Kidney epithelial cell (primary cell): ENCODE measurements at regions not wholly inside any gene's neighbourhood (a gene's known extent, or its start where the extent isn't known, plus 50 kb on each side); places are given as distances from the start of the nearest gene placed in this dataset.

Source experiments
- DNase-seq: peaks from one replicate; pipeline ENCODE4 v3.0.0-alpha.2; 2010; ENCODE audit warnings: low read depth
- H3K27me3 ChIP-seq: 2 replicates; pipeline ENCODE4 v1.6.0; 2011; ENCODE audit warnings: low read length; ENCODE audit not compliant: control insufficient read depth, insufficient read depth
- H3K36me3 ChIP-seq: 2 replicates; pipeline ENCODE4 v1.5.1; 2011; ENCODE audit warnings: low read length; ENCODE audit not compliant: control insufficient read depth, insufficient read depth
- H3K4me3 ChIP-seq: 2 replicates; pipeline ENCODE4 v1.5.1; 2011; ENCODE audit warnings: low read depth, mild to moderate bottlenecking, control low read depth, low read length
- CTCF ChIP-seq: IDR thresholded peaks from 2 replicates; pipeline ENCODE4 v1.5.1; 2011; ENCODE audit warnings: mild to moderate bottlenecking, moderate library complexity, low read length, control low read depth, inconsistent platforms; ENCODE audit not compliant: insufficient read depth, poor library complexity, severe bottlenecking

- no peak for DNase-seq
- no peak for TF ChIP-seq CTCF
- Histone ChIP-seq H3K4me3 (no peak overlapping the region), H3K36me3 (no peaks in the 10 kb centered on the region), H3K27me3 (peaks cover 7% of the 10 kb centered on the region)
Measured at GRCh38 chr17:64785011-64785421, 122.9 kb upstream of the SMURF2 start.

- H3K4me3 ChIP-seq = no peak overlapping the region
- TF ChIP-seq CTCF = no peak
- peaks cover 12% of the 10 kb centered on the region for H3K27me3 ChIP-seq
- no peak for DNase-seq
- no peaks in the 10 kb centered on the region for H3K36me3 ChIP-seq
Measured at GRCh38 chr17:64784353-64785010, 122.4 kb upstream of the SMURF2 start.

DNA sequence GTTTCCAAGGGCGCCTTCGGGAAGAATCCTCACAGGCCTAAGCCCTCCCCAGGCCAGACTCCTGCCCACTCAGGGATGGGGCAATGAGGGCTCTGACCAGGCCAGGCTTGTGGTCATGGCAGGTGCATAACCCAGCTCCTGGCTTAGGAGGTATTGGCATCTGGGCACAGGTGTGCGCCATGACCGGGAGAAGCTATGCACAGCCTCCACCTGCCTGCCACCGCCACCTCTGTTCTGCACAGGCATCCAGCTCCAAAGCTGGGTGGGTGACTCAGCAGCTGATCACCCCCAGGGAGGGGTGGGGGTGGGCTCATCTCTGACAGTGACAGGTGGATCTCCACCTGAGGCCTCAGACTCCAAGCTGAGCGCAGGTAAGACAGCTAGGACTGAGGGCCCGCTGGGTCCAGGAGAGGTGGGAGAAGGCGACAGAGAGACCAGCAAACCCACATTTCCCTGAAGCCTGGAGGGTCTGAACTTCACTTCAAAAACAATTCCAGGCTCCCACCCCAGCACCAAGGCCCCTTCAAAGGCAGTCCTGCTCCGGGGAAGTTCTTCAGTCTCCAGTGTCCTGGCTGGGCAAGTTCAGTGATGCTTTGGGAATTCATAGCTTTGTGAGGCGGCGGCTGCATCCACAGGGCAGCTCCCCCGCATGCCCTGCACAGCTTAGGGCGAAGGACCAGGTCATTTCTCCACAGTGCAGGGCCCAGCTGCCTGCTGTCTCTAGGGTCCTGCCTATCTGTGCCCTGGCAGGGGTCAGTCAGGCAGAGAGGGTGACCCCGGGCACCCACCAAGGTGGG is 121.6 kb upstream of the SMURF2 start:
- Histone ChIP-seq H3K36me3 (no peaks in the 10 kb centered on the region), H3K27me3 (peaks cover 20% of the 10 kb centered on the region), H3K4me3 (no peak overlapping the region)
- no peak for DNase-seq
- TF ChIP-seq CTCF = no peak

- no peaks in the 10 kb centered on the region for H3K36me3 ChIP-seq
- no peak for TF ChIP-seq CTCF
- no peak overlapping the region for H3K4me3 ChIP-seq
- H3K27me3 ChIP-seq = peaks cover 26% of the 10 kb centered on the region
- no peak for DNase-seq
Measured at GRCh38 chr17:64783031-64783461, 120.9 kb upstream of the SMURF2 start.

GRCh38 chr17:64781810-64782555 is 119.9 kb upstream of the SMURF2 start:
- DNase-seq = no peak
- no peak for TF ChIP-seq CTCF
- peak overlapping the region; percentile 51 for H3K4me3 ChIP-seq
- H3K36me3 ChIP-seq = no peaks in the 10 kb centered on the region
- peaks cover 30% of the 10 kb centered on the region for H3K27me3 ChIP-seq
